ENCODE measurements at regions not wholly inside any gene's neighbourhood (a gene's known extent, or its start where the extent isn't known, plus 50 kb on each side); places are given as distances from the start of the nearest gene placed in this dataset.

DNA sequence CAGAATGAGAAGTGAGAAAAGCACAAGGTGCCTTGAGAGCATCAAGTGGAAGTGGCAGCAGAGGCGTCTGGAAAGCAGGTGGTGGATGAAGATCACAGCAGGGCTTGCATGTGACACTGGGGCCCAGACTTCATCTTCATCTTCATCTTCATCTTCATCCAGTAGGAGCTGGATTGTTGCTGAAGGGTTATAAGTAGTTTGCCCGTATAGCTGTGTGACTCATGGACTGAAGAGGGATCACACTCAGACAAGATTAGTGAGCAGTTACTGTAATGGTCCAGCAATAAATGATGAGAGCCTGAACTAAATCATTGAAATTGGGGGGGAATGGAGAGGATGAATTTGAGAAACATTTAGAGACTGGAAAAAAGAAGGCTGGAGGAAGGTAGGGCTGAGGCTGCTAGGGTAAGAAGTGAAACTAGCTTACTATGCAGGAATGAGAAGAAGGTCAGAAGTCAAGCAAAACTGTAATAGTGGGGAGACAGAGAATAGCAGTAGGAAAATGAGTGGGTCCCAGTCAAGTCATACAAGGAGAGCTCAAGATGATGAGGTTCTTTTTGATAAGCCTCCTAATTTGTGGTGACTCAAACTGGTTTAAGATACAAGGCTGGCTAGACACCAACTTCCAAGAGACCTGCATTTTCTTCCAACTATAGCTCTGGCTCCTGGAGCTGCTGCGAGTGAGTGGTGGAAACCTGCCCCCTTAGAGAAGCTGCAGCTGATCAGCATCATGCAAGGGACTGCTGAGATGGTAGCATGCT is 92.3 kb upstream of the BEND6 start:
- TF ChIP-seq CTCF (conservative IDR thresholded peaks at IDR 0.05; ENCODE audit: low read length): no peak
- no peak for TF ChIP-seq EZH2phosphoT487 (IDR thresholded peaks at IDR 0.05; ENCODE audit: borderline replicate concordance)
